CD4-positive, alpha-beta T cell treated with Interleukin-1 beta for 1 hour (primary cell): ENCODE measurements at regions not wholly inside any gene's neighbourhood (a gene's known extent, or its start where the extent isn't known, plus 50 kb on each side); places are given as distances from the start of the nearest gene placed in this dataset.
A peak's percentile ranks its signal among the peaks of the same experiment; 100 is the strongest.
"Not testable (repeated sequence)": the region's sequence is repeated elsewhere in the genome, so short reads cannot be mapped to it uniquely, and the experiment has no call there.

Experiments used
- DNase-seq, 2 donors: peaks; one replicate each; pipeline ENCODE4 v3.0.0-alpha.2; 2020 to 2022

GRCh38 chr7:112540839-112541577 lies 60.2 kb downstream of the LSMEM1 start:
- no peak for DNase-seq

DNA sequence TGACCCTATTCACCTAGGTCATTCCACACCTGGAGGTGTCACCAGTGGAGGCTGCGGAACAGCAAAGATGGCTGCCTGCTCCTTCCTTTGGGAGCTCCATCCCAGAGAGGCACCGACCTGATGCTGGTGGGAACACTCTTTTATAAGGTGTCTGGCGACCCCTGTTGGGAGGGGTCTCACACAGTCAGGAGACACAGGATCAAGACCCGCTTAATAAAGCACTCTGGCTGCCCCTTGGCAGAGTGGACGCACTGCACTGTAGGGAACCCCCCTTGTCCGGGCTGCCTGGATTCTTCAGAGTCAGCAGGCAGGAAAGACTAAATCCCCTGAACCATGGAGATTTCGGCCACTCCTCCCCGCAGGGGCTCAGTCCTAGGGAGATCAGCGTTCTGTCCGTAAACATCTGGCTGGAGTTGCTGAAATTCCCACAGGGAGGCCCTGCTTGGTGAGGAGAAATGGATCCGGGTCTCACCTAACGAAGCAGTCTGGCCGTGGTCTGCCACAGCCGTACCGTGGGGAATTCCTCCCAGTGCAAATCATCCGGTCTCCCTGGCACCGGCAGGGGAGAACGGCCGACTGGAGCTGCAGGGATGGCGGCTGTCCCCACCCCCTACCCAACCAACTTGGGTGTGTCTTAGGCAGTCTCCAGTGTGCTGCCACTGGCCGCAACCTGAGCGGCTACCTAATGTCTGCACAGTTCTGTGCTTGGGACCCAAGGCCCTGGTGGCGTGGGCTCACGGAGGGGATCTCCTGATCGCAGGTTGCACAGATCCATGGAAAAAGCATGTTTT lies 66.1 kb downstream of the LSMEM1 start:
- DNase-seq, result no peak

DNA sequence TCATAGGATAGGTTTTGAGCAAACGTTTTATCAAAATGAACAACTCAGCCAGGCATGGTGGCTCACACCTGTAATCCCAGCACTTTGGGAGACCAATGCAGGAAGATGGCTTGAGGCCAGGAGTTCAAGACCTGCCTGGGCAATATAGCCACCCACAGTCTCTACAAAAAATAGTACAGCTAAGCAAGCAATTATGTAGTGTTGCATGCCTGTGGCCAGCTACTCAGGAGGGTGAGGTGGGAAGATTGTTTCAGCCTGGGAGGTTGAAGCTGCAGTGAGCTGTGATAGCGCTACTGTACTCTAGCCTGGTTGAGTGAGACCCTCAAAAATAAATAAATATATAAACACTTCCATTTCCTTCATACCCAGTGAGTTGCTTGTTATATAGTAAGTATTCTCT lies 67.1 kb downstream of the LSMEM1 start:
- DNase-seq, result no peak

DNA sequence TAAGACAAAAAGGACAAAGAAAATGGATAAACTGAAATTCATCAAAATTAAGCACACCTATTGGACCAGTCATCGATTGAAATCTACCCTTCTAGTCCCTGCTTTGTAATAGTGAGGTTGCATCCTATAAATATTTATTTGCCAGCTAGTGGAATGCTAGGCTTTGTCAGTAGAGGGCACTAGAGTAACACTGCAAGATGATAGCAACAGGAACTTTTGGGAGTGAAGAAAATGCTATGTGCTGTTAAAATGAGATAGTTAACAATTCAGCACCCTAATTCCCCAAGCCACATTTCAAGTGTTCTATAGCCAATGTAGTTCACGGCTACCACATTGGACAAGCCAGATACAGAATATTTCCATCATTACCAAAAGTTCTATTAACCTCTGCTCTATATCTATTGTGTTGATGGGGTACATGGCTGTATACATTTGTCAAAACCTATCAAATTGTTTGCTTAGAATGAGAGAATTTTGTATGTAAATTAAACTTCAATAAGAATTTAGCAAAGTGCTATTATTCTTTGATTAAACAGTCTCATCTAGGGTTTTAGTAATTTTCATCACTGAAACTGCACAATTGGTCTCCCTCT lies 69.8 kb downstream of the LSMEM1 start:
- DNase-seq, result peak; percentile 7 to 63

- DNase-seq, result not testable (repeated sequence)
Observed at GRCh38 chr7:112551521-112551920, 70.7 kb downstream of the LSMEM1 start.

DNA sequence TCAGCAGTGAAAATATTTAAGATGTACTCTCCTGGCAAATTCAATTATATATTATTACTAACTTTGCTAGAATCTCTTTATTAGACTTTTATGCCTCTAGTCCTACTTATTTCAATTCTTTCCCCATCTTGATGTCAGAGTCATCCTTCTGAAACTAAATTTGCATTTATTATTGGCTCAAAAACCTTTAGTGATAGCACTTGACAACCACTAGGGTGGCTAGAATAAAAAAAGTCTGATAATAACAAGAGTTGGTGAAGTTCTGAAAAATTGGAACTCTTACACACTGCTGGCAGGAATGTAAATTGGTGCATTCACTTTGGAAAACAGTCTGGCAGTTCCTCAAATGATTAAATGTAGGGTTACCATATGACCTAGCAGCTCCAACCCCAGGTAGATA lies 73.8 kb downstream of the LSMEM1 start:
- no peak for DNase-seq

DNA sequence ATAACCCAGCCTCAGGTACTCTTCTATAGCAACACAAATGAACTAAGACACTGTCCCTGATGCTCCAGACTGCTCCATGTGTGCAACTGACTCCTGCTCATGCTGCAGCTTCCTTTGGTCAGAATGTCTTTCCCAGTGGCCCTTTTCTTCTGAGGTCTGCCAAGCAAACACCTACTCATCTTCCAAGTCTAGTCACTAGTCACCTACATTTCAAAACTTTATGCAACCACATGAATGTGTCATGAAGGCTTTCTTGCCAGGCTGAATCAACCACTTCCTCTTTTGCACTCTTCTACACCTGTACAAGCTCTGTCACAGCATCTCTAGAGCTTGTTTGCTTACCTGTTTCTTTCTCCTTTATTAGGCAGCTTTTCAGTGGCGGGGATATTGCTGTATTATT lies 75.8 kb downstream of the LSMEM1 start:
- peak in 1 of 2 donors; percentile 8 for DNase-seq

DNA sequence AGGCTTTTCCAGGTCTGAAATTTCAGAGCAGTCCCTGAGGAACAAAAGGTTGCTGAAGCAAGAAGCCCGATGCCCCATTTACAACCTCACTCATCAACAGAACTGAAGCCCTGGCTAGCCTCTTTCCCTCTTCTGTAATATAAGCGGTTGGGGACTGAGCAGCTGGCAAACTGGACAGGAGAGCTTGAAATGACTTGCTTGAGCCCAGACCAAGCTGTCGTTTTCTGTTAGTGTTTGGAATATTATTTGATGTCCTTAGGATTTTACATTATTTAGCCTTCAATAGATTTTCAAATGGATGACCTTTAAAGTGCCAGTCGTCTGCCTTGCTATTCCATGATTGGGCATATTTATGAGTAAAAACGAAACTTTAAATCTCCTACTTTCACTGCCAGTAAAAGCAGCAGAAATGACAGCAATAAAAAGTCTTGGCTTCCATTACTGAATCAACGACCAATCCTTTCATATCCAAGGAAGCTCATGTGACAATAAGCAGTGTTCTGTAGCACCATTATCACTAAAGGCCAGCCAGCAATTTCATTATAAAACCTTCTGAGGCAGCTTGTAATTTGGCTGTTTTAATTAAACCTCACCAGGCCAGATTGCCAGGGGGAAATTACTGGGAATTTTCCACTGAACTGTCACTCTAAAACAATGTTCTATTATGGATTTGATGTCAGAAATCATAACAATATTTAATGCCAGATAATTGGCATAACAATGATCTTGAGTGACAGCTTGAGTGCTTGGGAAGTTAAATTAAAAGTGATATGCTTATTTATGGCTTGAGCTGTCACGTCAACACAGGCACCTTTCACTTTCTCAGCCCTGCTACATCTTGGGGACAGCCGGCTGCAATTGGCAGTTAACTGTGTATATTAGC lies 85.9 kb downstream of the LSMEM1 start:
- no peak for DNase-seq

GRCh38 chr7:112567388-112567787 lies 86.6 kb downstream of the LSMEM1 start:
- no peak for DNase-seq

DNA sequence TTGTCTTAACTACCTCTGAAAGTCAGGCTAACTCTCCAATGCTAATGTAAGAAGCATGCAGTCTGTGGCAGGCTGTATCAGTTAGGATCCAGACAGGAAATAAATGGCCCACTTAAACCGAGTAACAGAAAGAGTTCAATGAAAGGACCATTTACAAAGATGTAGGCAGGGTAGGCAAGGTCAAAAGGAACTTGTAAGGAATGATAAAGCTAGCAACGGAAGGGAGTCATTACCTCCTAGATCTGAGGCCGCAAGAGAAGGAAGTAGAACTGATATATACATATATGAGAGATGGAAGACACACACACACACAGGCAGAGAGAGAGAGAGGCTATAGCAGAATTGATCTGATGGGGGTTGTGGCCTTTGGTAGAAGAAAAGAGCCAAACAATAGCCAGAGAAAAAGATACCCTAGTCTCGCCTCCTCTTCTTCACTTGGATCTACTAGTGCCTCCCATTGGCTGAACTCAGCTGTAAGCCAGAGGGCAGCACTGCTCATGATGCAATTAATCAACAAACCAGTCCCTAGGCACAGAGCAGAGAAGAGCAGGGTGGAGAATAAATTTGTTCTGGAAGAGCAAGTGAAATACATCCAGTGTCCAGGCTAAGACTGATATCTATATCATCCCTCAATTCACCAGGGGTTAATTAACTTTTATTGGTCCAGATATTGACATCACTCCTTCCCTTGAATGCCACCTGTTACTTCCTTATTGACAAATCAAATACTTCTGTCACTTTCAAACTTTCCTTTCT lies 91.2 kb downstream of the LSMEM1 start:
- DNase-seq, result no peak

DNA sequence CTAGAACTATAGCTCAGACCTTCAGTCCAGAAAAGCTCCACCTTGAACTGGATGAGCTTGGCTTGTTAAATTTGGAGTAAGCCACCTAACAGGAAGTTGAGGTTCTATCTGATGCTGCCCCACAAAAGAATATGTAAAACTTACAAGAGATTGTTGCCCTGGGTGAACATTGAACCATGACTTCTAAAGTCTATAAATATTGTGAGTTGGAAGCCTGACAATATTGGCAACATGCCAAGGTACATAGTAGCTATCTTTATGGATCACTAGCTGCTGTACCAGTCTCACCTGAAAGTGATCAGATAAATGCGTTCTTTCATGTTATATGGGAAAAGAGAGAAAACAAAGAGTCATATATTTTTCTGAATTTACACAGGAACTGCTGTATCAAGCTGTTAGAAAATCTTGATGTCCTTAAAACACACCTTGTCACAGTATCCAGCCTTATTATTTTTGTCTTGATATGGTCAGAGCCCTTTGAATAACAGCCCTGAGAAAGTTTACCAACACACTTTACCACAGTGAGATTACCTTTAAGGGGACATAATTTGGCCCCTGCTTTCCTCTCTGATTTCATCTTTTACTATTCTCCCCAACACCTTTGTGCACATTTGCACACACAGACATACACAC lies 92.0 kb downstream of the LSMEM1 start:
- no peak for DNase-seq

DNA sequence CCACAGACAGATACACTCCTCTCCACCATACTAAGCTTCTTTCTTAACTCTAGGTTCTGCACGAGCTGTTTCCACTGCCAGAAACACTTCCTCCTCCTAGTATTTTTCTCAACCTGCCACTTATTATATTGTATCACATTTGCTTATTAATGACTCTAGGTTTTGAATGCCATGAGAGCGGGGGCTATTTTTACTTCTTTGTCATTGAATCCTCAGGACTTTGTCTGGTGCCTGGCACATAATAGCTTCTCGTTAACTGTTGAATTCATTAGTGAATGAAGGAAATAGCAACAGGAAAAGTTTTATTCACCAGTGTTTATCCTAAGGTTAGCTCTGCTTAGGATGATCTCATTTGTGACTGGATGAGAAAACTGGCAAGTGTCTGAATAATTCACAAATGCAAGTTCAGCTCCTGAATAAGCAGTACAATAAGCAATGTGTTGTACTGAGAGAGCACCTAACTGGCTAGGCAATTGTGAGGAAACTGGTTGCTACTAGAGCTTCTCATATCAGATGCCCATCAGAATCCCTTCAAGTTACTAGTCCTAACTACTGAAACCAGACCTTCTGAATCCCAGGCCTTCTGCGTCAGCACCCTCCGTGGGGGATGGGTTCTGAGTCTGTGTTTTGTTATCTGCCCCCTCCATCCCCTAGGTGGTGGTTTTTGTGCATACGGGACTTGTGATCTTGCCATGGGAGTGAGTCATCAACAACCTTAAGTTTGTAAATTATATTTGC lies 92.7 kb downstream of the LSMEM1 start:
- no peak for DNase-seq

- no peak for DNase-seq
Observed at GRCh38 chr7:112575864-112576263, 95.1 kb downstream of the LSMEM1 start.

DNA sequence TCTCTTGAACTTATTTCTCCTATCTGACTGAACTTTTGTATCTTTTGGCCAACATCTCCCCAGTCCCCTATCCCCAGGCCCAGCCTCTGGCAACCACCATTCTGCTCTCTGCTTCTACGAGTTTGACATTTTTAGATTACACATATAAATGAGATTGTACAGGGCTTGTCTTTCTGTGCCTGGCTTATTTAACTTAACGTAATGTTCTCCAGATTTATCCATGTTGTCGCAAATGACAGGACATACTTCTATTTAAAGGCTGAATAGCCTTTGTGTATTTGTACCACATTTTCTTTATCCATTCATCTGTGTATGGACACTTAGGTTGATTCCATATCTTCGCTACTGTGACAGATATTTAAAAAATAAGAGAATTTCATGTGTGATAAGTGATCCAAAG lies 98.6 kb downstream of the LSMEM1 start:
- DNase-seq, result no peak

DNA sequence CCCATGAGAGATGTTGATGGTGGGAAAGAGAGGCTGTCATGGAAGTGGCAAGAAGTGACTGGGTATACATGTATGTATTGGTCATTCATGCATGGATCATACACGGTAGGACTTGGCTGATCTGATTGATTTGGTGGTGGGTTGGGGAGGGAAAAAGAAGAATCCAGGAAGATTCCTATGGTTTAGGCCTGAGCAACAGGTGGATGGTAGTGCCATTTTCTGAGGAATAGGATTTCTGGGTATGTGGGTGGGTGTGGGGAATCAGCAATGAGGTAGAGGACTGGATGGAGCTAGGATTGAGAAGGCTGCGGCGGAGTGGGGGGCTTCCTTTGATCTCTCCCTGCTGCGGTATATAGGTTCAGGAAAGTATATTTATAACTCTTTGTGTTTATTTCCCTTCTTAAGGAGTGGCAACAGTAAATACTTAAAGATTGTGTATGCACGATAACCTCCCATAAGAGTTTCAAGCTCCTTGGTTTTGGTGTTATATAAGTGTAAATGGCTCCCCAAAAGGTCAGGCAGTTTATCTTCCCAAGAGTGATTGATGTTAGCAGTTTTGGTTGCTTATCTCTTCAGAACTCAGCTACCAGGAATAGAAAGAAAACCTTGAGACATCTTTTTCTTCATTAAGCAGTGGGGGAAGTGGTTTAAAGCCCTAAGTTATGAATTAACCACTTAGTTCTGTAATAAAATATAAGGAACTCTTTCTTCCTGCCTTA lies 100.1 kb downstream of the LSMEM1 start:
- DNase-seq, result no peak

DNA sequence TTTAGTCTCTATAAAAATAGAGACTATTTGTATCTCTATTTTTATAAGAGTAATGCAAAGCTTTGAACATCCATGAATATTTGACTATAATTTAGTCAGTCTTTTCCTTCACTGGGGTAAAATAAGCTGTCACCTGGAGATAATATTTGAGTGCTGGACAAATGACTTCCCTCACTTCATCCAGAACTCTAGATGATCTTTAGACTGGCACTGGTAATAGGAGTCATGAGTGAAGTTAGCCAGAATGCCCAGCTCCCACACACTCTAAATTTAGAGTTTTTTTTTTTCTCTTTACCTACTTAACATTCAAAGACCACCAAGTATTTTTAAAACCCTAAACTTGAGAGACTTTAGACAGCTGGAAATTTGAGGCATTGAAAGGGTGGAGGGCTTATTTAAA lies 100.7 kb downstream of the LSMEM1 start:
- no peak for DNase-seq

DNA sequence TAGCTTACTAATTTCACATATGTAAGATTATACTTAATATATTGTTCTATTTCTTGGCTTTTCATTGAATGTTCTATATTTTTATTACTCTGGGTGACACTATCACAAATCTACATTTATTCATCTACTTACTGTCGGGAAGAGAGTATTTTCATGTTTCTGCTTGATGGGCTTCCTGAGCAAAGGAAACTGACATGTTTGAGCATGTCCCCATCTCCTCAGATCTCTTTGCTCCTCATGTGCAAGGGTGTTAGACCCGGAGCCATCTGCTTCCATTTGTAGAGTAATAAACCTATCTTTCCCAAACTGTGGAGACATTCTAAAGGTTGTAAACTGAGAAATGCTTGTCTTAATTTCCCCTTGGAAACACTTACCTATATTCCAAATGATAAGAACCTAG lies 103.5 kb downstream of the LSMEM1 start:
- DNase-seq, result no peak

GRCh38 chr7:112587504-112587903 lies 106.7 kb downstream of the LSMEM1 start:
- no peak for DNase-seq

GRCh38 chr7:112592565-112593263 lies 111.9 kb downstream of the LSMEM1 start:
- DNase-seq, result not testable (repeated sequence)

DNA sequence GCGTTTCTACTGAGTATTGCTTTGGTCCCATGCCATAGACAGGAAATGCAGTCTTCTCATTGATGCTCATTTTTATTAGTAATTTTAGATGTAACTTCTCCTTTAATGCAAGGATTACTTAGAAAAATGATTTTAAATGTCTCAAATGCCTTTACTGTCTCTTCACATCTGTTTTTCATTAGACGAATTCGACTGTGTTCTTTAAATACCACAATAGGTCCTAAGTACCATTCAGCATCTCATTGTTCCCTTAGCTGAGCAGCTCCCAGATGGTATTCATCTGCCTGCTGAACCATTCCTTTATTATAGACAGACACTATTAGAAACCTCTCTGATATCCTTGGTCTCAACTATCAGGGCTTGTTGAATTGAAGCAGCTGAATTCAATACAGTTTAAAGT lies 113.6 kb downstream of the LSMEM1 start:
- no peak for DNase-seq
